T-helper 22 cell (primary cell): ENCODE measurements at regions not wholly inside any gene's neighbourhood (a gene's known extent, or its start where the extent isn't known, plus 50 kb on each side); places are given as distances from the start of the nearest gene placed in this dataset.

Experiments
- DNase-seq: peaks from one replicate; pipeline ENCODE4 v3.0.0-alpha.2; 2020; ENCODE audit warnings: low read depth

- DNase-seq: no peak
Observed at GRCh38 chr17:15894913-15895658, 49.8 kb upstream of the ADORA2B start.
